K562 (cell line): ENCODE measurements at regions not wholly inside any gene's neighbourhood (a gene's known extent, or its start where the extent isn't known, plus 50 kb on each side); places are given as distances from the start of the nearest gene placed in this dataset.

Experiments used
- PRPF4 ChIP-seq: fragments of 200-400 bp; formaldehyde crosslinking; IDR thresholded peaks from one replicate; pipeline ENCODE4 v1.6.1; 2017; ENCODE audit warnings: low read length, low read depth, mild to moderate bottlenecking; ENCODE audit not compliant: insufficient read depth, poor library complexity, severe bottlenecking
- ZNF134 ChIP-seq: fragments of 250-450 bp; sonication (Bioruptor Pico); conservative IDR thresholded peaks from 2 replicates; pipeline ENCODE4 v1.4.0; 2020
- TF ChIP-seq, protein P1 (sequence below): fragments of 250-450 bp; sonication (Bioruptor Pico); IDR thresholded peaks from 2 replicates; pipeline ENCODE4 v1.5.0; 2020; ENCODE audit warnings: mild to moderate bottlenecking
- TF ChIP-seq, protein P2 (sequence below), 2 experiments: fragments of 450-650 bp in 1 of 2; sonication (generic) in 1 of 2; formaldehyde crosslinking in 1 of 2; IDR thresholded peaks; 2 replicates each; pipeline versions ENCODE4 v1.7.1 to v1.9.0; 2016 to 2022; ENCODE audit warnings: inconsistent platforms in 1 of 2, mild to moderate bottlenecking in 1 of 2, missing genetic modification reagents in 1 of 2

DNA sequence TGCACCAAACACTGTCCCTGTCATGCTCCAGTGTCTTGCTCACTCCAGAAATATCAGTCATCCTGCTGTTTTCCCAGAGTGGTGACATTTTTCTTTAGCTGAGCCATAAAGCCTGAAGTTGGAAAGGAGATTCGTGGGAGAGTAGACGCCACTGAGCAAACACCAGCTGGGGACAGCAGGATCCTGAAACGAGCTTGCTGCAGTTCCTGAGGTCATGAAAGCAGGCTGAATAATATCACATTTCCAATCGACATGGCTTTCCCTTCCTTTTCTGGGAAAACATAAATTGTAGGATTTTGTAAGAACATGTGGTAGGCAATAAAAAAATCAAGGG, 276.4 kb downstream of the CDCA7 start (continued):
- TF ChIP-seq, protein P1, sequence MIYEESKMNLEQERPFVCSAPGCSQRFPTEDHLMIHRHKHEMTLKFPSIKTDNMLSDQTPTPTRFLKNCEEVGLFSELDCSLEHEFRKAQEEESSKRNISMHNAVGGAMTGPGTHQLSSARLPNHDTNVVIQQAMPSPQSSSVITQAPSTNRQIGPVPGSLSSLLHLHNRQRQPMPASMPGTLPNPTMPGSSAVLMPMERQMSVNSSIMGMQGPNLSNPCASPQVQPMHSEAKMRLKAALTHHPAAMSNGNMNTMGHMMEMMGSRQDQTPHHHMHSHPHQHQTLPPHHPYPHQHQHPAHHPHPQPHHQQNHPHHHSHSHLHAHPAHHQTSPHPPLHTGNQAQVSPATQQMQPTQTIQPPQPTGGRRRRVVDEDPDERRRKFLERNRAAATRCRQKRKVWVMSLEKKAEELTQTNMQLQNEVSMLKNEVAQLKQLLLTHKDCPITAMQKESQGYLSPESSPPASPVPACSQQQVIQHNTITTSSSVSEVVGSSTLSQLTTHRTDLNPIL (CRISPR knock-in tag): no peak
- TF ChIP-seq ZNF134 (CRISPR knock-in tag) (no peak), PRPF4 (no peak)
- TF ChIP-seq, protein P2, sequence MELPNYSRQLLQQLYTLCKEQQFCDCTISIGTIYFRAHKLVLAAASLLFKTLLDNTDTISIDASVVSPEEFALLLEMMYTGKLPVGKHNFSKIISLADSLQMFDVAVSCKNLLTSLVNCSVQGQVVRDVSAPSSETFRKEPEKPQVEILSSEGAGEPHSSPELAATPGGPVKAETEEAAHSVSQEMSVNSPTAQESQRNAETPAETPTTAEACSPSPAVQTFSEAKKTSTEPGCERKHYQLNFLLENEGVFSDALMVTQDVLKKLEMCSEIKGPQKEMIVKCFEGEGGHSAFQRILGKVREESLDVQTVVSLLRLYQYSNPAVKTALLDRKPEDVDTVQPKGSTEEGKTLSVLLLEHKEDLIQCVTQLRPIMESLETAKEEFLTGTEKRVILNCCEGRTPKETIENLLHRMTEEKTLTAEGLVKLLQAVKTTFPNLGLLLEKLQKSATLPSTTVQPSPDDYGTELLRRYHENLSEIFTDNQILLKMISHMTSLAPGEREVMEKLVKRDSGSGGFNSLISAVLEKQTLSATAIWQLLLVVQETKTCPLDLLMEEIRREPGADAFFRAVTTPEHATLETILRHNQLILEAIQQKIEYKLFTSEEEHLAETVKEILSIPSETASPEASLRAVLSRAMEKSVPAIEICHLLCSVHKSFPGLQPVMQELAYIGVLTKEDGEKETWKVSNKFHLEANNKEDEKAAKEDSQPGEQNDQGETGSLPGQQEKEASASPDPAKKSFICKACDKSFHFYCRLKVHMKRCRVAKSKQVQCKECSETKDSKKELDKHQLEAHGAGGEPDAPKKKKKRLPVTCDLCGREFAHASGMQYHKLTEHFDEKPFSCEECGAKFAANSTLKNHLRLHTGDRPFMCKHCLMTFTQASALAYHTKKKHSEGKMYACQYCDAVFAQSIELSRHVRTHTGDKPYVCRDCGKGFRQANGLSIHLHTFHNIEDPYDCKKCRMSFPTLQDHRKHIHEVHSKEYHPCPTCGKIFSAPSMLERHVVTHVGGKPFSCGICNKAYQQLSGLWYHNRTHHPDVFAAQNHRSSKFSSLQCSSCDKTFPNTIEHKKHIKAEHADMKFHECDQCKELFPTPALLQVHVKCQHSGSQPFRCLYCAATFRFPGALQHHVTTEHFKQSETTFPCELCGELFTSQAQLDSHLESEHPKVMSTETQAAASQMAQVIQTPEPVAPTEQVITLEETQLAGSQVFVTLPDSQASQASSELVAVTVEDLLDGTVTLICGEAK (IDR thresholded peaks at IDR 0.05): no peak
- TF ChIP-seq, protein P2 (CRISPR knock-in tag; IDR thresholded peaks at IDR 0.05): no peak
